Spleen (tissue), 7 donors: ENCODE measurements at regions not wholly inside any gene's neighbourhood (a gene's known extent, or its start where the extent isn't known, plus 50 kb on each side); places are given as distances from the start of the nearest gene placed in this dataset.

ENCODE experiments used
- POLR2A ChIP-seq, 3 donors: fragments of 450-650 bp; IDR thresholded peaks; one replicate each; pipeline ENCODE4 v1.5.1; 2017; ENCODE audit warnings: antibody characterized with exemption in 3 of 3, mild to moderate bottlenecking in 1 of 3
- POLR2AphosphoS5 ChIP-seq, 3 donors: sonication (generic); formaldehyde crosslinking; IDR thresholded peaks; one replicate each; pipeline ENCODE4 v1.5.1; 2017; ENCODE audit warnings: antibody characterized with exemption in 3 of 3
- TF ChIP-seq, protein P1 (sequence below), 11 experiments: fragments of 200-600 bp in 7 of 11; fragments of 450-650 bp in 4 of 11; sonication (generic) in 4 of 11; IDR thresholded peaks in 8 of 11; conservative IDR thresholded peaks in 3 of 11; 1 replicate in 7 of 11; 2 replicates in 4 of 11; pipeline versions ENCODE4 v1.4.0 to v1.8.0; 2016 to 2021; ENCODE audit warnings: antibody characterized with exemption in 11 of 11, inconsistent platforms in 4 of 11, mild to moderate bottlenecking in 1 of 11
- donor health status: DM: no; HTN: no; CAD: no; lungs with moderate emphysema.
- donor health status: DM: no; HTN: no; CAD: no.
- donor health status: DM: no; HTN: no; CAD: no.

DNA sequence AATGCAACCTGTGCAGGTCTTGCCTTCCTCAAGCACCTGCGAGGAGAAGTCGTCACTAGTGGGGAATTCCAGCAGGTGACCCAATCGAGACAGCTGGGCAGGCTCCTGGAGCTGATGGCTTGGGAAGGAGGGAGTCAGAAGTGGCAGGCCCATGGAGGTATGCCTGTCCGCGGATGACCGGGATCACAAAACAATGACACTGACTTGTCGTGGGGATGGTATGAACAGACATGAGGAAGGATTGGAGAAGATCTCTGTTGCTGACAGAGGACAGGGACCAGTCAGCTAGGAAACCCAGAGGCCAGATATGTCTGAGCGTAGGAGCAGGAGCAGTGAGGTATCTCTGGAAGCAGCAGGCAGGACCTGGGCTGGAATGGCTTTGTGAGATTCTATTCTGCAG lies 233.3 kb downstream of the SOX9 start:
- TF ChIP-seq POLR2AphosphoS5 (IDR thresholded peaks at IDR 0.05) (no peak), POLR2A (IDR thresholded peaks at IDR 0.05) (no peak)
- TF ChIP-seq, protein P1, sequence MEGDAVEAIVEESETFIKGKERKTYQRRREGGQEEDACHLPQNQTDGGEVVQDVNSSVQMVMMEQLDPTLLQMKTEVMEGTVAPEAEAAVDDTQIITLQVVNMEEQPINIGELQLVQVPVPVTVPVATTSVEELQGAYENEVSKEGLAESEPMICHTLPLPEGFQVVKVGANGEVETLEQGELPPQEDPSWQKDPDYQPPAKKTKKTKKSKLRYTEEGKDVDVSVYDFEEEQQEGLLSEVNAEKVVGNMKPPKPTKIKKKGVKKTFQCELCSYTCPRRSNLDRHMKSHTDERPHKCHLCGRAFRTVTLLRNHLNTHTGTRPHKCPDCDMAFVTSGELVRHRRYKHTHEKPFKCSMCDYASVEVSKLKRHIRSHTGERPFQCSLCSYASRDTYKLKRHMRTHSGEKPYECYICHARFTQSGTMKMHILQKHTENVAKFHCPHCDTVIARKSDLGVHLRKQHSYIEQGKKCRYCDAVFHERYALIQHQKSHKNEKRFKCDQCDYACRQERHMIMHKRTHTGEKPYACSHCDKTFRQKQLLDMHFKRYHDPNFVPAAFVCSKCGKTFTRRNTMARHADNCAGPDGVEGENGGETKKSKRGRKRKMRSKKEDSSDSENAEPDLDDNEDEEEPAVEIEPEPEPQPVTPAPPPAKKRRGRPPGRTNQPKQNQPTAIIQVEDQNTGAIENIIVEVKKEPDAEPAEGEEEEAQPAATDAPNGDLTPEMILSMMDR (IDR thresholded peaks at IDR 0.05 in 8 of 11, conservative IDR thresholded peaks at IDR 0.05 in 3 of 11) = no peak
